H1 (cell line): ENCODE measurements at regions not wholly inside any gene's neighbourhood (a gene's known extent, or its start where the extent isn't known, plus 50 kb on each side); places are given as distances from the start of the nearest gene placed in this dataset.

Source experiments
- ATF2 ChIP-seq: IDR thresholded peaks from 2 replicates; pipeline ENCODE4 v1.6.1; 2012; ENCODE audit warnings: low read length, inconsistent platforms
- CREB1 ChIP-seq: IDR thresholded peaks from 2 replicates; pipeline ENCODE4 v1.6.1; 2012; ENCODE audit warnings: inconsistent platforms
- EP300 ChIP-seq, 2 experiments: IDR thresholded peaks; 1 replicate in 1 of 2; 2 replicates in 1 of 2; pipeline ENCODE4 v1.6.1; 2011 to 2012; ENCODE audit warnings: low read depth in 2 of 2, low read length in 2 of 2, mild to moderate bottlenecking in 2 of 2, borderline replicate concordance in 1 of 2, inconsistent platforms in 1 of 2, moderate library complexity in 1 of 2
- RBBP5 ChIP-seq: IDR thresholded peaks from 2 replicates; pipeline ENCODE4 v1.7.1; 2012; ENCODE audit warnings: low read depth, mild to moderate bottlenecking, inconsistent platforms, low read length, moderate library complexity, borderline replicate concordance
- SIN3A ChIP-seq, 2 experiments: IDR thresholded peaks in 1 of 2; conservative IDR thresholded peaks in 1 of 2; 2 replicates each; pipeline ENCODE4 v1.6.1; 2011 to 2012; ENCODE audit warnings: low read length in 2 of 2, improper control_type of control experiment in 1 of 2, low read depth in 1 of 2, mild to moderate bottlenecking in 1 of 2
- SRF ChIP-seq: IDR thresholded peaks from 2 replicates; pipeline ENCODE4 v1.6.1; 2011; ENCODE audit warnings: mild to moderate bottlenecking, low read depth, low read length, moderate library complexity
- TEAD4 ChIP-seq: IDR thresholded peaks from 2 replicates; pipeline ENCODE4 v1.6.1; 2012; ENCODE audit warnings: low read depth, low read length, inconsistent platforms, mixed read lengths

GRCh38 chr5:20166456-20166855, 178.5 kb upstream of the CDH18 start (continued):
- TF ChIP-seq RBBP5, result no peak
- no peak for TF ChIP-seq EP300 (IDR thresholded peaks at IDR 0.05; ENCODE audit: borderline replicate concordance in 1 of 2, low read depth in 2 of 2, low read length in 2 of 2)
- no peak for TF ChIP-seq TEAD4
- no peak for TF ChIP-seq SRF
- TF ChIP-seq ATF2, result no peak
- TF ChIP-seq SIN3A (conservative IDR thresholded peaks at IDR 0.05 in 1 of 2, IDR thresholded peaks at IDR 0.05 in 1 of 2; ENCODE audit: low read depth in 1 of 2, low read length in 2 of 2), result no peak
- TF ChIP-seq CREB1, result no peak
